Body of pancreas (tissue), 4 donors: ENCODE measurements at regions not wholly inside any gene's neighbourhood (a gene's known extent, or its start where the extent isn't known, plus 50 kb on each side); places are given as distances from the start of the nearest gene placed in this dataset.

ENCODE experiments used
- POLR2A ChIP-seq, 3 donors: fragments of 450-650 bp; IDR thresholded peaks; one replicate each; pipeline ENCODE4 v1.6.1; 2016; ENCODE audit warnings: antibody characterized with exemption in 3 of 3, mild to moderate bottlenecking in 2 of 3
- TF ChIP-seq, protein P1 (sequence below), 7 experiments: fragments of 450-650 bp in 4 of 7; fragments of 200-600 bp in 3 of 7; sonication (generic) in 3 of 7; IDR thresholded peaks; one replicate each; pipeline ENCODE4 v1.5.1; 2016 to 2019; ENCODE audit warnings: antibody characterized with exemption in 7 of 7

DNA sequence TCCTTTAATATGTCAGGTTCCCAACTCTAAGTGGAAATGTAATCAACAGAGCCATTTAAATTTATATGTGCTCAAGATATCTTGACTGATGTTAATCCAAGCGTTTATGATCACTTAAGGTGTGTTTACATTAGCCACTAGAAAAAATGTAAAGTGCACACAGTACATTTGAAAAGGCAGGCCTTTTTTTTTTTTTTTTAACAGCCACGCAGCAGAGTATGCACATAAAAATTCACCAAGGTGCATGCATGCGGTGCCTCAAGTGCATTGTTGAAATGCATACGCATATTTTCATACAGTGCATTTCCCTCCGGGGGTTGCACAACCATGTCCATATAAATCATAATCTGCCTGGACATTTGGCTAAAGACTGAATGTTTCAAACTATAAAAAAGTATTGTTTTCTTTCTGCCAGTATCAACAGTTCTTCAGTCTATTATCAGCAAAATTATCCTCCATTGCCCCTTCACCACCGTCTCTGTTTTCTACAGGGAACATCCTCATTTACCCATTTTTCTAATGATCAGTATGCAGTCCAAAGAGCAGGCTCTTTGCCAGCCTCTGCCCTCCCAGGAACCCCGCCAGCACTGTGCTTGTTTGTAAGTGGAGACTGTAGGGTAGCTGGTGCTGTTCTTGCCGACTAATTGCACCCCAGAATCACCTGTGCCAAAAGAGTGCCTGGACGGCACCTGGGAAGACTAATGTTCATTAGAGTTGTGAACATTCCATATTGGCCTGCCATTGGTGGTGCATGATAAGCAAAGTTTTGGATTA, 611.2 kb upstream of the CFAP20DC start:
- TF ChIP-seq, protein P1, sequence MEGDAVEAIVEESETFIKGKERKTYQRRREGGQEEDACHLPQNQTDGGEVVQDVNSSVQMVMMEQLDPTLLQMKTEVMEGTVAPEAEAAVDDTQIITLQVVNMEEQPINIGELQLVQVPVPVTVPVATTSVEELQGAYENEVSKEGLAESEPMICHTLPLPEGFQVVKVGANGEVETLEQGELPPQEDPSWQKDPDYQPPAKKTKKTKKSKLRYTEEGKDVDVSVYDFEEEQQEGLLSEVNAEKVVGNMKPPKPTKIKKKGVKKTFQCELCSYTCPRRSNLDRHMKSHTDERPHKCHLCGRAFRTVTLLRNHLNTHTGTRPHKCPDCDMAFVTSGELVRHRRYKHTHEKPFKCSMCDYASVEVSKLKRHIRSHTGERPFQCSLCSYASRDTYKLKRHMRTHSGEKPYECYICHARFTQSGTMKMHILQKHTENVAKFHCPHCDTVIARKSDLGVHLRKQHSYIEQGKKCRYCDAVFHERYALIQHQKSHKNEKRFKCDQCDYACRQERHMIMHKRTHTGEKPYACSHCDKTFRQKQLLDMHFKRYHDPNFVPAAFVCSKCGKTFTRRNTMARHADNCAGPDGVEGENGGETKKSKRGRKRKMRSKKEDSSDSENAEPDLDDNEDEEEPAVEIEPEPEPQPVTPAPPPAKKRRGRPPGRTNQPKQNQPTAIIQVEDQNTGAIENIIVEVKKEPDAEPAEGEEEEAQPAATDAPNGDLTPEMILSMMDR (IDR thresholded peaks at IDR 0.05), result no peak
- no peak for TF ChIP-seq POLR2A (IDR thresholded peaks at IDR 0.05)
